ENCODE measurements at regions not wholly inside any gene's neighbourhood (a gene's known extent, or its start where the extent isn't known, plus 50 kb on each side); places are given as distances from the start of the nearest gene placed in this dataset.

DNA sequence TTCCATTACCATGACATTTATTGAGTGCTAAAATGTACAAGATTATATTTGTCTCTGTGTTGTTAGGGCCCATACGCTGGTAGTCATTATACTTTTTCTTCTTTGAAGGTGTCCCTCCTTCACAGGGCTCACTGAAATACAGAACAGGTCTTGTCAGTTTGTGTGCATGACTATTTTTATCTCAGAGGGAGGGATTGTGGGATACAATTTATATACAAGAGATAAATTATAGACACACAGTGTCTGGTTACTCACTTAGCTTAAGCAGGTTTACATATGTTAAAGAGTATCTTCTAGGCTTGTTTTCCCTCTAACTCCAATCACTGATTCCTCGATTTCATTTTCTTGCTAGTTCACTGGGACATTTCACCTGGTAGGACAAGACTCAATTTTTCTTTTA lies 143.3 kb upstream of the GUCY1A1 start:
- Histone ChIP-seq H3K9me3 (no peaks in the 10 kb centered on the region), H3K27me3 (no peaks in the 10 kb centered on the region), H3K27ac (peak overlapping the region; percentile 25 to 81 (median 75)), H3K36me3 (no peaks in the 10 kb centered on the region), H3K4me1 (peaks cover 0 to 57% (median 47%) of the 10 kb centered on the region in 4 donors), H3K4me3 (no peak overlapping the region)
- TF ChIP-seq POLR2AphosphoS5 (IDR thresholded peaks at IDR 0.05) (peak; percentile 44 to 76 (median 62)), EP300 (IDR thresholded peaks at IDR 0.05) (peak in 2 of 4 donors; percentile 19 to 25), POLR2A (IDR thresholded peaks at IDR 0.05) (no peak)
- TF ChIP-seq, protein P1, sequence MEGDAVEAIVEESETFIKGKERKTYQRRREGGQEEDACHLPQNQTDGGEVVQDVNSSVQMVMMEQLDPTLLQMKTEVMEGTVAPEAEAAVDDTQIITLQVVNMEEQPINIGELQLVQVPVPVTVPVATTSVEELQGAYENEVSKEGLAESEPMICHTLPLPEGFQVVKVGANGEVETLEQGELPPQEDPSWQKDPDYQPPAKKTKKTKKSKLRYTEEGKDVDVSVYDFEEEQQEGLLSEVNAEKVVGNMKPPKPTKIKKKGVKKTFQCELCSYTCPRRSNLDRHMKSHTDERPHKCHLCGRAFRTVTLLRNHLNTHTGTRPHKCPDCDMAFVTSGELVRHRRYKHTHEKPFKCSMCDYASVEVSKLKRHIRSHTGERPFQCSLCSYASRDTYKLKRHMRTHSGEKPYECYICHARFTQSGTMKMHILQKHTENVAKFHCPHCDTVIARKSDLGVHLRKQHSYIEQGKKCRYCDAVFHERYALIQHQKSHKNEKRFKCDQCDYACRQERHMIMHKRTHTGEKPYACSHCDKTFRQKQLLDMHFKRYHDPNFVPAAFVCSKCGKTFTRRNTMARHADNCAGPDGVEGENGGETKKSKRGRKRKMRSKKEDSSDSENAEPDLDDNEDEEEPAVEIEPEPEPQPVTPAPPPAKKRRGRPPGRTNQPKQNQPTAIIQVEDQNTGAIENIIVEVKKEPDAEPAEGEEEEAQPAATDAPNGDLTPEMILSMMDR (IDR thresholded peaks at IDR 0.05): no peak
- intact Hi-C loops (cut with DNase I): loop anchor here (5.0 to 10.0 kb wide), 2 partner anchors 81 to 251 kb away; no protein-coding TSS in a partner anchor
- no peak for DNase-seq
- WGBS, 2 donors: 66 to 75% methylated on average over 2 of the region's 2 CpGs

DNA sequence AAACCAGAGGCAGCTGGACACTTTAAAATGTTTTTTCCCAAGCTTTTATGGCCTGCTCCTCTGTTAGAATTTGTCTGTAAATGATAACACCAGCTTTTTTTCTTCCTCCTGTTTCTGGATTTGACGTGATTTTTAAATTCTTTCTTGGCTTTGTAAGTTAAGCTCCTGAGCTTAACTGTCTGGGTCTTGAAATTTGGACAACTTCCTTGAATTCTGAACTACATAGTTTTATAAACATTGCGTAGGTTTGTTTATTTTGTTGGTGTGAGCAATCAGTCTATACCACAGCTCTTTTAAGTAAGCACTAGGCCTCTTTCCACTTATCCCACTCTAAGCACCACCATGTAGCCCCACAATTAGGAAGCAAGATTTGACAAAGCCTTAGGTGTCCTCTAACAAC lies 144.4 kb upstream of the GUCY1A1 start:
- no peak for TF ChIP-seq POLR2A (IDR thresholded peaks at IDR 0.05)
- no peak for TF ChIP-seq EP300 (IDR thresholded peaks at IDR 0.05)
- TF ChIP-seq, protein P1 (IDR thresholded peaks at IDR 0.05): no peak
- peak in 2 of 4 donors; percentile 40 to 46 for TF ChIP-seq POLR2AphosphoS5 (IDR thresholded peaks at IDR 0.05)
- Histone ChIP-seq H3K4me1 (peaks cover 0 to 54% (median 42%) of the 10 kb centered on the region in 4 donors), H3K27me3 (no peaks in the 10 kb centered on the region), H3K4me3 (no peak overlapping the region), H3K27ac (peak overlapping the region; percentile 25 to 81 (median 75)), H3K9me3 (no peaks in the 10 kb centered on the region), H3K36me3 (no peaks in the 10 kb centered on the region)
- intact Hi-C loops (cut with DNase I): loop anchor here (5.0 to 10.0 kb wide), 2 partner anchors 80 to 253 kb away; no protein-coding TSS in a partner anchor
- no peak for DNase-seq
- WGBS, 2 donors: 71 to 73% methylated on average over 2 of the region's 2 CpGs

DNA sequence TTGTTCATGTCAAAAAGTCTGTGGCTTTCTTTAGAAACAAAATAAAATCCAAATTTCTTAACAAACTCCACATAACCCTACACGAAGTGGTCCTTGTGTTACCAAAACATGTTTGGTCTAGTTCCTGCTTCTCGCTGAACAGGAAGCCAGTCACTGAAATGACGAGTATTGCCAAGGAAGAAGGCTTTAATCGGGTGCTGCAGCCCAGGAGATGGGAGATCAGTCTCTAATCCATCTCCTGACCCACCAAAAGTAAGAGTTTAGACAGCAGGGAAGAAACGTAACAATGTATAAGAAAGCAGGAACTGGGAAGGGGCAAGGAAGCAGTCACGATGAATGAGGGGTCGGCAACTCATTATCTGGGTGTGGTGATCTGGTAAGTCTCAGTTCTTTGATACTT lies 144.6 kb upstream of the MAP9 start:
- intact Hi-C loops (cut with DNase I): loop anchor here (5.0 to 10.0 kb wide), 2 partner anchors 79 to 253 kb away; no protein-coding TSS in a partner anchor

DNA sequence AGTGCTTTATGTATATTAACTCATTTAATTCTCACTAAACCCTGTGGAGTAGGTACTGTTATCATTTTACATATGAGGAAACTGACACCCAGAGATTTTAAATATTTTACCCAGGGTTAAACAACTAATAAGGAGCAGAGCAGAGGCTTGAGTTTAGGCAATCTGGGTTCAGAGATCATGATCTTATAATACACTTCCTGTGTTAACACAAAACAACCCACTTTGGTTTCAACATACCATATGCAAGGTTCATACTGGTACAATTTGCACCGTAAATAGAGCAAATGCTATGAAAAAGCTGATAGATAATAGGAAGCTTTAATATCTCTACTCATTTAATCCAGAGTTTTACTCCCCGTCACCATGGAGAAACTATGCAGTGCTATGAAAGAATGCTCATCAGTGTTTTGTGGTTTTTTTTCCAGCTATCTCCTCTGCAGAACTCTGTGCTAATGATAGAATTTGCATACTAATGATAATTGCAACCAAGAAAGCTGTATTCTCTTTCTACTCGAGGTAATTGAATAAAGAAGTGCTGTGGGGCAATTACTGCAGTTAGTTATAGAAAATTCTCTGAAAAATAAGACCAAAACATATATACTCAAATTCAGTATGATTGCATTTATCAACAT lies 138.8 kb upstream of the MAP9 start:
- TF ChIP-seq EP300 (IDR thresholded peaks at IDR 0.05) (no peak), POLR2AphosphoS5 (IDR thresholded peaks at IDR 0.05) (no peak), POLR2A (IDR thresholded peaks at IDR 0.05) (no peak)
- TF ChIP-seq, protein P1 (IDR thresholded peaks at IDR 0.05): no peak
- Histone ChIP-seq H3K9me3 (no peaks in the 10 kb centered on the region), H3K4me1 (peaks cover 0 to 17% (median 9%) of the 10 kb centered on the region in 4 donors), H3K4me3 (no peak overlapping the region), H3K36me3 (no peaks in the 10 kb centered on the region), H3K27ac (no peak overlapping the region), H3K27me3 (no peaks in the 10 kb centered on the region)
- no peak for DNase-seq
- intact Hi-C loops (cut with DNase I): no loop called here
- WGBS, 2 donors: 78 to 81% methylated on average over 3 of the region's 3 CpGs

More for the DNA sequence above, 144.6 kb upstream of the MAP9 start:
- DNase-seq: no peak
- 69 to 74% methylated on average over 7 of the region's 7 CpGs for WGBS, 2 donors
- no peak overlapping the region for H3K4me3 ChIP-seq
- peaks cover 0 to 45% (median 34%) of the 10 kb centered on the region in 4 donors for H3K4me1 ChIP-seq
- H3K36me3 ChIP-seq: no peaks in the 10 kb centered on the region
- H3K27ac ChIP-seq: peak overlapping the region; percentile 25 to 81 (median 75)
- TF ChIP-seq POLR2AphosphoS5 (IDR thresholded peaks at IDR 0.05) (no peak), POLR2A (IDR thresholded peaks at IDR 0.05) (no peak), EP300 (IDR thresholded peaks at IDR 0.05) (no peak)
- TF ChIP-seq, protein P1 (IDR thresholded peaks at IDR 0.05): no peak
- H3K27me3 ChIP-seq: no peaks in the 10 kb centered on the region
- H3K9me3 ChIP-seq: no peaks in the 10 kb centered on the region

Data from sigmoid colon (tissue), 6 donors.